H9 (cell line): ENCODE measurements at regions not wholly inside any gene's neighbourhood (a gene's known extent, or its start where the extent isn't known, plus 50 kb on each side); places are given as distances from the start of the nearest gene placed in this dataset.

Experiments used
- DNase-seq: peaks from one replicate; pipeline ENCODE4 v3.0.0-alpha.2; 2017
- H2AFZ ChIP-seq: one replicate; pipeline ENCODE4 v1.6.1; 2013; ENCODE audit warnings: mild to moderate bottlenecking, low read length, control low read depth, moderate library complexity
- H2AK5ac ChIP-seq: 2 replicates; pipeline ENCODE4 v1.6.1; 2013; ENCODE audit warnings: low read length, control low read depth, mixed read lengths; ENCODE audit not compliant: insufficient read length
- H2BK120ac ChIP-seq: one replicate; pipeline ENCODE4 v1.6.1; 2013; ENCODE audit warnings: low read depth, mild to moderate bottlenecking, low read length, control low read depth, inconsistent platforms; ENCODE audit not compliant: poor library complexity, severe bottlenecking
- H2BK12ac ChIP-seq: 2 replicates; pipeline ENCODE4 v1.6.1; 2013; ENCODE audit warnings: low read length, control low read depth, mixed read lengths, low read depth; ENCODE audit not compliant: insufficient read length
- H2BK15ac ChIP-seq: 2 replicates; pipeline ENCODE4 v1.6.1; 2013; ENCODE audit warnings: low read depth, low read length, control low read depth
- H2BK20ac ChIP-seq: one replicate; pipeline ENCODE4 v1.6.1; 2013; ENCODE audit warnings: low read depth, mild to moderate bottlenecking, low read length, control low read depth, inconsistent platforms; ENCODE audit not compliant: poor library complexity, severe bottlenecking
- H2BK5ac ChIP-seq: 2 replicates; pipeline ENCODE4 v1.6.1; 2013; ENCODE audit warnings: low read length, control low read depth, mixed read lengths; ENCODE audit not compliant: insufficient read length
- H3K14ac ChIP-seq: 2 replicates; pipeline ENCODE4 v1.6.1; 2013; ENCODE audit warnings: low read length, control low read depth; ENCODE audit not compliant: insufficient read depth
- H3K18ac ChIP-seq: 2 replicates; pipeline ENCODE4 v1.6.1; 2013; ENCODE audit warnings: low read depth, mild to moderate bottlenecking, mixed read lengths, low read length, control low read depth; ENCODE audit not compliant: insufficient read length
- H3K23ac ChIP-seq: 2 replicates; pipeline ENCODE4 v1.6.1; 2013; ENCODE audit warnings: low read length, control low read depth, mixed read lengths, low read depth; ENCODE audit not compliant: insufficient read length
- H3K23me2 ChIP-seq: 2 replicates; pipeline ENCODE4 v1.6.1; 2013; ENCODE audit warnings: low read depth, mild to moderate bottlenecking, mixed read lengths, low read length, control low read depth; ENCODE audit not compliant: insufficient read length, poor library complexity, severe bottlenecking
- H3K27ac ChIP-seq: 2 replicates; pipeline ENCODE4 v1.5.1; 2013; ENCODE audit warnings: low read length, control low read depth, mixed read lengths, low read depth; ENCODE audit not compliant: insufficient read length
- H3K27me3 ChIP-seq: 2 replicates; pipeline ENCODE4 v1.6.1; 2013; ENCODE audit warnings: low read length, control low read depth, inconsistent platforms; ENCODE audit not compliant: insufficient read depth
- H3K4ac ChIP-seq: 2 replicates; pipeline ENCODE4 v1.6.1; 2013; ENCODE audit warnings: low read depth, mild to moderate bottlenecking, control low read depth, inconsistent platforms, low read length, moderate library complexity
- H3K4me1 ChIP-seq: 2 replicates; pipeline ENCODE4 v1.6.1; 2013; ENCODE audit warnings: low read length, control low read depth, inconsistent platforms; ENCODE audit not compliant: insufficient read depth
- H3K4me2 ChIP-seq: 2 replicates; pipeline ENCODE4 v1.6.1; 2013; ENCODE audit warnings: low read length, control low read depth, mixed read lengths; ENCODE audit not compliant: insufficient read length, insufficient read depth
- H3K56ac ChIP-seq: 2 replicates; pipeline ENCODE4 v1.6.1; 2013; ENCODE audit warnings: low read depth, mild to moderate bottlenecking, mixed read lengths, low read length, control low read depth; ENCODE audit not compliant: insufficient read length
- H3K79me1 ChIP-seq: 2 replicates; pipeline ENCODE4 v1.6.1; 2013; ENCODE audit warnings: low read depth, mild to moderate bottlenecking, moderate library complexity, low read length, control low read depth, inconsistent platforms; ENCODE audit not compliant: insufficient read depth, poor library complexity, severe bottlenecking
- H3K79me2 ChIP-seq: 2 replicates; pipeline ENCODE4 v1.6.1; 2013; ENCODE audit warnings: low read length, control low read depth, inconsistent platforms; ENCODE audit not compliant: insufficient read depth
- H3K9ac ChIP-seq: 2 replicates; pipeline ENCODE4 v1.6.1; 2013; ENCODE audit warnings: low read length, control low read depth, mixed read lengths; ENCODE audit not compliant: insufficient read length; ENCODE audit errors: extremely low read depth
- H3K9me3 ChIP-seq: one replicate; pipeline ENCODE4 v1.6.1; 2013; ENCODE audit warnings: low read depth, low read length, inconsistent platforms; ENCODE audit not compliant: control insufficient read depth
- H3T11ph ChIP-seq: one replicate; pipeline ENCODE4 v1.6.1; 2013; ENCODE audit warnings: mild to moderate bottlenecking, low read length, control low read depth, inconsistent platforms
- H4K20me1 ChIP-seq: one replicate; pipeline ENCODE4 v1.6.1; 2013; ENCODE audit not compliant: control insufficient read depth, insufficient read length, insufficient read depth
- H4K5ac ChIP-seq: 2 replicates; pipeline ENCODE4 v1.6.1; 2013; ENCODE audit warnings: low read depth, mild to moderate bottlenecking, mixed read lengths, low read length, control low read depth; ENCODE audit not compliant: insufficient read length
- H4K8ac ChIP-seq: replicated peaks from 2 replicates; pipeline ENCODE4 v1.6.1; 2013; ENCODE audit warnings: low read length, control low read depth, mixed read lengths, low read depth; ENCODE audit not compliant: insufficient read length
- H4K91ac ChIP-seq: 2 replicates; pipeline ENCODE4 v1.6.1; 2013; ENCODE audit warnings: low read depth, mild to moderate bottlenecking, moderate library complexity, mixed read lengths, low read length, control low read depth; ENCODE audit not compliant: insufficient read length
- H3K27ac Mint-ChIP-seq, 3 experiments: 2 replicates in 2 of 3; 3 replicates in 1 of 3; pipeline ENCODE4 v1.8.0; 2020 to 2021; ENCODE audit warnings: mixed read lengths in 3 of 3, mild to moderate bottlenecking in 1 of 3, moderate library complexity in 1 of 3
- H3K27me3 Mint-ChIP-seq: 2 replicates; pipeline ENCODE4 v1.8.0; 2021; ENCODE audit warnings: low read depth, mild to moderate bottlenecking, moderate library complexity, mixed read lengths
- H3K36me3 Mint-ChIP-seq, 3 experiments: 2 replicates in 2 of 3; 3 replicates in 1 of 3; pipeline ENCODE4 v1.8.0; 2020 to 2021; ENCODE audit warnings: low read depth in 3 of 3, mixed read lengths in 3 of 3; ENCODE audit not compliant: insufficient read depth in 1 of 3
- H3K4me1 Mint-ChIP-seq, 2 experiments: 2 replicates each; pipeline ENCODE4 v1.8.0; 2020; ENCODE audit warnings: mixed read lengths in 2 of 2
- H3K4me3 Mint-ChIP-seq, 2 experiments: 2 replicates in 1 of 2; 3 replicates in 1 of 2; pipeline ENCODE4 v1.8.0; 2020 to 2021; ENCODE audit warnings: mild to moderate bottlenecking in 2 of 2, mixed read lengths in 2 of 2, moderate library complexity in 1 of 2
- H3K9me3 Mint-ChIP-seq, 2 experiments: 2 replicates in 1 of 2; 3 replicates in 1 of 2; pipeline ENCODE4 v1.8.0; 2020; ENCODE audit warnings: mild to moderate bottlenecking in 2 of 2, mixed read lengths in 2 of 2, moderate library complexity in 1 of 2
- WGBS: extraction: QIAGEN DNeasy Blood & Tissue Kit; methylation state at CpG from one replicate; pipeline ENCODE4 v1.1.7; 2013; ENCODE audit warnings: missing lambda C conversion rate, low lambda C conversion rate, mixed read lengths; ENCODE audit not compliant: insufficient read length; ENCODE audit errors: extremely low coverage; 5-methylcytosine and 5-hydroxymethylcytosine counted together
- TF ChIP-seq, protein P1 (sequence below): fragments of 200-600 bp; sonication (generic); conservative IDR thresholded peaks from 3 replicates; pipeline ENCODE4 v1.8.0; 2021; ENCODE audit warnings: antibody characterized with exemption, mild to moderate bottlenecking

DNA sequence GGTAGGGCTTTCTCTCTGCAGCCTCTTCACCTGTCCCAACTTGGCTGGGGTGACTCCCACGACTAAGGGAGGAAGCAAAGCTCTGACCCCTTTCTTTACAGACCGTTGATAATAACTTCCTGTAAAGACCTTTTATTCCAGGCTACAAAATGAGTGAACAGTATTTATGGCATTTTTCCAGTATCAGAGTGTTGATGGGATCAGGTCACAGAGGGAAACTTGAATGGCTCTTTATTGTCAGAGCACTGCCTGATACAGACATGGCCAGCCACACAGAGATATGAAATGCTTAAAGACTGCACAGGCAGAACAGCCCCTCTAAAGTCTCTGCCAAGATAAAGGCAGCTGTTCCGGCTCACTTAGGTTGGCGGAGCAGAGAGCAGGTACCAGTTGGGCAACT lies 1033.9 kb upstream of the NR2F2 start:
- TF ChIP-seq, protein P1, sequence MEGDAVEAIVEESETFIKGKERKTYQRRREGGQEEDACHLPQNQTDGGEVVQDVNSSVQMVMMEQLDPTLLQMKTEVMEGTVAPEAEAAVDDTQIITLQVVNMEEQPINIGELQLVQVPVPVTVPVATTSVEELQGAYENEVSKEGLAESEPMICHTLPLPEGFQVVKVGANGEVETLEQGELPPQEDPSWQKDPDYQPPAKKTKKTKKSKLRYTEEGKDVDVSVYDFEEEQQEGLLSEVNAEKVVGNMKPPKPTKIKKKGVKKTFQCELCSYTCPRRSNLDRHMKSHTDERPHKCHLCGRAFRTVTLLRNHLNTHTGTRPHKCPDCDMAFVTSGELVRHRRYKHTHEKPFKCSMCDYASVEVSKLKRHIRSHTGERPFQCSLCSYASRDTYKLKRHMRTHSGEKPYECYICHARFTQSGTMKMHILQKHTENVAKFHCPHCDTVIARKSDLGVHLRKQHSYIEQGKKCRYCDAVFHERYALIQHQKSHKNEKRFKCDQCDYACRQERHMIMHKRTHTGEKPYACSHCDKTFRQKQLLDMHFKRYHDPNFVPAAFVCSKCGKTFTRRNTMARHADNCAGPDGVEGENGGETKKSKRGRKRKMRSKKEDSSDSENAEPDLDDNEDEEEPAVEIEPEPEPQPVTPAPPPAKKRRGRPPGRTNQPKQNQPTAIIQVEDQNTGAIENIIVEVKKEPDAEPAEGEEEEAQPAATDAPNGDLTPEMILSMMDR, result no peak
- H3K27ac Mint-ChIP-seq, result no peak overlapping the region
- no CpG with 5 or more reads among the region's 4 CpGs for WGBS

More for the DNA sequence above, 1033.9 kb upstream of the NR2F2 start:
- H3K9me3 ChIP-seq, result no peaks in the 10 kb centered on the region
- H2BK12ac ChIP-seq, result no peak overlapping the region
- no peak overlapping the region for H3K18ac ChIP-seq
- H4K20me1 ChIP-seq, result no peaks in the 10 kb centered on the region
- H2BK120ac ChIP-seq, result no peak overlapping the region
- H4K91ac ChIP-seq, result no peak overlapping the region
- no peaks in the 10 kb centered on the region for H3K79me2 ChIP-seq
- no peak overlapping the region for H3K23ac ChIP-seq
- no peak overlapping the region for H2BK5ac ChIP-seq
- no peaks in the 10 kb centered on the region for H3K27me3 ChIP-seq
- no peak overlapping the region for H2BK15ac ChIP-seq
- H3K36me3 Mint-ChIP-seq, result no peaks in the 10 kb centered on the region
- H3K4ac ChIP-seq, result no peak overlapping the region
- no peak overlapping the region for H3K4me2 ChIP-seq
- no peaks in the 10 kb centered on the region for H3K79me1 ChIP-seq
- no peak overlapping the region for H2BK20ac ChIP-seq
- H4K8ac ChIP-seq, result no peak overlapping the region
- H3K4me3 Mint-ChIP-seq, result no peak overlapping the region
- H3K14ac ChIP-seq, result no peak overlapping the region
- H2AK5ac ChIP-seq, result no peak overlapping the region
- H4K5ac ChIP-seq, result no peak overlapping the region
- DNase-seq, result no peak
- no peaks in the 10 kb centered on the region for H3K4me1 ChIP-seq
- H3K9me3 Mint-ChIP-seq, result no peaks in the 10 kb centered on the region
- H3K4me1 Mint-ChIP-seq, result peaks cover 2 to 3% of the 10 kb centered on the region in 2 experiments; a peak in 3 of 4 replicates
- H3K23me2 ChIP-seq, result no peaks in the 10 kb centered on the region
- H2AFZ ChIP-seq, result no peak overlapping the region
- H3K9ac ChIP-seq, result no peak overlapping the region
- H3T11ph ChIP-seq, result no peak overlapping the region
- no peak overlapping the region for H3K56ac ChIP-seq
- no peak overlapping the region for H3K27ac ChIP-seq
- peaks cover 2% of the 10 kb centered on the region; the same call in 1 of the 2 replicates for H3K27me3 Mint-ChIP-seq
